GM18951 (cell line): ENCODE measurements at regions not wholly inside any gene's neighbourhood (a gene's known extent, or its start where the extent isn't known, plus 50 kb on each side); places are given as distances from the start of the nearest gene placed in this dataset.

ENCODE experiments used
- POLR2A ChIP-seq: IDR thresholded peaks from 4 replicates; pipeline ENCODE4 v1.6.1; 2011; ENCODE audit warnings: mild to moderate bottlenecking; ENCODE audit not compliant: insufficient read length, insufficient read depth; ENCODE audit errors: extremely low read depth
- in situ Hi-C: fragments of 300-500 bp; cut with MboI; formaldehyde crosslinking; loops from one replicate; pipeline ENCODE4 v1.12.0; 2022; ENCODE audit warnings: low sequenced_read_pairs, mixed read lengths, inconsistent platforms; ENCODE audit not compliant: unreplicated experiment

DNA sequence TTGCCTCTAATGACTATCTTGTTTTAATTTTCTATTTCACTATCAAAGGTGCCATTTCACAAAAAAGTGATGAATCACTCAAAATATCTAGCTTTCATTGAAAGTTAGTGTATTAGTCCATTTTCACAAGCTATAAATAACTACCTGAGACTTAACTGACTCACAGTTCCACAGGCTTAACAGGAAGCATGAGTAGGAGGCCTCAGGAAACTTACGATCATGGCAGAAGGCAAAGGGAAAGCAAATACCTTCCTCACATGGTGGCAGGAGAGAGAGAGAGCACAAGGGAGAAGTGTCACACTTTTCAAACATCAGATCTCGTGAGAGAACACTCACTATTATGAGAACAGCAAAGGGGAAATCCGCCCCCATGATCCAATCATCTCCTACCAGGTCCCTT is 1220.4 kb upstream of the ZEB2 start:
- no peak for TF ChIP-seq POLR2A
- in situ Hi-C loops, result no loop called here

GRCh38 chr2:145739681-145740080 is 1219.8 kb upstream of the ZEB2 start:
- in situ Hi-C loops, result no loop called here
- no peak for TF ChIP-seq POLR2A

- TF ChIP-seq POLR2A, result no peak
- in situ Hi-C loops, result no loop called here
These were observed 1217.0 kb upstream of the ZEB2 start for GRCh38 chr2:145736871-145737270.

DNA sequence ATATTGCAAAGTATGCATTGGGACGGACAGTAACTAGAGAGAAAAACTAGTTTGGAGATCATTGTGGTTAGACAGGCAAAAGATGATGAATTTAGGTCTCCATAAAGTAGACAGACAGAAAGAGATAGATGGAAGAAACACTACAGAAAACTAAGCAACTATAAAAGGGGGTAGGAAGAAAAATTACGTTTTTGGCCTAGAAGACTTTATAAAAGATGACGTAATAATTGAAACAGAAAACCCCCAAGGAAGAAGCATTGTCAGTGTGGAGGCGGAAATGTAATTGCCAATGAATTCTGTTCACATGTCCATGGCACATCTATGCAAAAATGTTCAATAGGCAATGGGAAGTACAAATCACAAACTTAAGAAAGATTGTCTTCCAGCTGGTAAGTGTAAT is 1211.5 kb upstream of the ZEB2 start:
- in situ Hi-C loops, result no loop called here
- TF ChIP-seq POLR2A, result no peak

GRCh38 chr2:145729993-145730770 is 1210.3 kb upstream of the ZEB2 start:
- TF ChIP-seq POLR2A, result no peak
- in situ Hi-C loops, result no loop called here

DNA sequence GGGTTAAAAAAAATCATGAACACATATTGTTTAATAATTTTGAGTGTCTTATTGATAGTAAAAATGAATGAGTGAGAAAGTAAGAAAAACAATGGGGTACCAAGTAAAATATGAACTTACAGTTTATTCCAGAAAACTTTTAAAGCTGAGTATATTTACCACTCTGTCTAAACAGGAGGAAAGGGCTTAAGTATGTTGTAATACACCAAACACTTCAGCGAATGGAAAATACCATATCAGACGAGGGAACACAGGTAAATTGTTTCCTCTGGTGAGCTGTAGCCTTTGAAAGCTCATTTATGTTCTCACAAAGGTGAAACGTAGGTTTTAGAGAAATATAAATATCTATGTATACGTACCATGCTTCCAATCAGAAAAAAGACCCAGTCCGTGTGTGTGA is 1209.6 kb upstream of the ZEB2 start:
- no peak for TF ChIP-seq POLR2A
- in situ Hi-C loops, result no loop called here

DNA sequence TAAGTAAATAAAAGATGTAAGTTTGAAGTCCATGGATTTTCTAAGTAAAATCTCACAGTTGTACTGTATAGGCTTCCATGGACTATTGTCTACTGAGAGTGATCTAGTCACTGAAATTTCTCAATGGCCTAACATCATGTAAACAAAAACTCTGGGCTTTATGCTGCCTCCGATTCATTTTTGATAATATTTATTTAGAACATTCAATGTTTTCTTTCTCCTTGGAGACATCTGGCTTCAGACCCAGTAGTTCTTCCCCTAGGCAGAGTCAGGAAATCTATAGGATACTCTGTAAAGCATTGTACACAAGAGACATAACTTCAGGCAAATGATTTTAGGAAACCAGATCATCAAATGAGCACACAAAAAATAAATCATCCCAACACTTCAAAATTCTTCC is 1208.6 kb upstream of the ZEB2 start:
- in situ Hi-C loops, result no loop called here
- TF ChIP-seq POLR2A, result no peak

GRCh38 chr2:145725876-145726275 is 1206.0 kb upstream of the ZEB2 start:
- in situ Hi-C loops, result no loop called here
- no peak for TF ChIP-seq POLR2A

DNA sequence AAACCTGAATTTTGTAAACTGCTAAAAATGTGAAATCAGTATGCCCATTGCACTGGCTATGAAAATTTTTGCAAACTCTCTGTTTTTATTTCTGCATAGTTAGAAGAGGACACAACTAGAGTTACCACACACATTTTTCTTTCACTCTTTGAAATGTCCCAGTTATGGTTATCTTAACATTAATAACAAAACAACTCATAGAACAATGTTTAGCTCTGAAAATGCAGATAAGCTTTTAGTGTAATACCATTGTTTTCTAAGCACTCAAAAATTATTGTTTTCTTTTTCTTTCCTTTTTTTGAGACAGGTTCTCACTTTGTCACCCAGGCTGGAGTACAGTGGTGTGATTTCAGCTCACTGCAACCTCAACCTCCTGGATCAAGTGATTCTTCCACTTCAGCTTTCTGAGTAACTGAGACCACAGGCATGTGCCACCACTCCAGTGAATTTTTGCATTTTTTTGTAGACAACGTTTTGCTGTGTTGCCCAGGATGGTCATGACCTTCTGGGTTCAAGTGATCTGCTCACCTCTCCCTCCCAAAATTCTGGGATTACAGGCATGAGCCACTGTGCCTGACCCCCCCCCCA is 1204.5 kb upstream of the ZEB2 start:
- in situ Hi-C loops, result no loop called here
- TF ChIP-seq POLR2A, result no peak

- in situ Hi-C loops, result no loop called here
- TF ChIP-seq POLR2A, result no peak
These were observed 1204.0 kb upstream of the ZEB2 start for GRCh38 chr2:145723872-145724271.

DNA sequence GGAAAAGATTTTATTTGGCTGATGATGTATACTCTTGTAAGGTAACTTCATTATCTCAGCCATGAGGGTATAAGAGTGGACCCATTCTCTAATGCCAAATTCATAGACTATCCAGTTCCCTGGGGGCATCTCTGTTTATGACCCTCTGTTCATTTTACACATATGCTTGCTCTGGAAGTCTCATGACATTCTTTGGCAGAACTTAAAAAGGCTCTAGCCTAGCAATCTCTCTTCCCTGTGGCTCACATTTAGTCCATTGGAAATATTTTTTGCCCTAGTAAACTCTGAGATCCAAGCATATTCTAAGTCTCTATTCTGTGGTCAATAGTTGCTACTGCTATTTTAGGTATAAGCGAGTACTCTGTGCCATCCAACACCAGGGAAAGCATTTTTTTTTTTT is 1201.8 kb upstream of the ZEB2 start:
- no peak for TF ChIP-seq POLR2A
- in situ Hi-C loops, result no loop called here

DNA sequence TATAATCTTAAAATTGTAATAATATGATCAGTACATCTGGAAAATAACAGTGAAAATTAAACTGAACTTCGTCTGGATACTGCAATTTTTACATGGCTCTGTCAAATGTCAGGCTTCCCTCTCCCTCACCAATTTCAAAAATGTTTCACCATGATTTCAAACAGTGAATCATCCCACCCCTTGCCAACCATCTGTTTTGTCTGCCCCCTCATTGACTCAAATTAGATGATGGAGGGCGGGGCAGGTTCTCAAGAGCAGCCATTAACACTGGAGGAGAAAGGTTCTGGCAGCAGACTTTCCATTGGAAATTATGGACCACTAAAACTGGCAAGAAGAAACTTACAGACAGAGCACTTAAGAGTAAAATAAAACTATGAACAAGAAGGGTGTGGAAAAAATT is 1195.7 kb upstream of the ZEB2 start:
- in situ Hi-C loops, result no loop called here
- TF ChIP-seq POLR2A, result no peak

DNA sequence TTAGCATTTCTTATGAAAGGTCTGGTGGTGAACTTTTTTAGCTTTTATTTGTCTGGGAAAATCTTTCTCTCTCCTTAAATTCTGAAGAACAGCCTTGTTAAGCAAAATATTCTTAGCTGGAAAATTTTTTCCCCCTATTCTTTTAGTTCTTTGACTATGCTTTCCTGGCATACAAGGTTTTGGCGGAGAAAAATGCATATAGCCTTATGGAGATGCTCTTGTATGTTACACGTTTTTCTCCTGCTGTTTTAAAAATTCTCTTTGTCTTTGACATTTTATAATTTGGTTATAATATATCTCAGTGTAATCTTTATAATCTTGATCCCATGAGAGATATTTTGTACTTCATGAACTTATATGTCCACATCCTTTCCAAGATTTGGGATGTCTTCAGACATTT is 1190.4 kb upstream of the ZEB2 start:
- no peak for TF ChIP-seq POLR2A
- in situ Hi-C loops, result no loop called here

- TF ChIP-seq POLR2A, result no peak
- in situ Hi-C loops, result no loop called here
These were observed 1182.4 kb upstream of the ZEB2 start for GRCh38 chr2:145702305-145702704.
